ENCODE measurements at regions not wholly inside any gene's neighbourhood (a gene's known extent, or its start where the extent isn't known, plus 50 kb on each side); places are given as distances from the start of the nearest gene placed in this dataset.

DNA sequence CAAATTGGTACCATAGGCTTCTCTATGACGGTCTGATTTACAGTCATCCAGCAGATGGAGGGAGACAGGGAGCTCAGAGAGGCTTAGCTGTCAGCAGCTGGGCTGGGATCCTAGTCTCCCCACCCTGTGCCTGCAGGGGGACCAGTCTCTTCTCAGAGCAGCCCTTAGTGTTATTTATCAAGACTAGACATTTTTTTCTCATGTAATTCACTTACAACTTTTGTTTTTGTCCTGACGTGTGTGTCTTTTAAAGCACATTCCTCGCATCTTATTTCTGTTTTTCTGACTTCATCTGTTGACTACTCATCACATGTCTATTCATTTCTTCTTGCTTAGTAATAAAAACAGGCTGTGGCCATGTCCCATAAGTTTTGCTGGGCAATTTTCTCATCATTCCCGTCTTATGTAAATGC lies 116.1 kb downstream of the KLF13 start:
- DNase-seq (ENCODE audit: low spot score), result no peak
- Mint-ChIP-seq H3K27ac (peak overlapping the region; percentile 84), H3K9me3 (no peaks in the 10 kb centered on the region), H3K36me3 (ENCODE audit: low read depth) (peaks cover 3% of the 10 kb centered on the region), H3K4me1 (ENCODE audit: low read depth) (peaks cover 49% of the 10 kb centered on the region), H3K4me3 (no peak overlapping the region), H3K27me3 (ENCODE audit: insufficient read depth) (peaks cover 2% of the 10 kb centered on the region)
- intact Hi-C loops (cut with micrococcal nuclease), result no loop called here

DNA sequence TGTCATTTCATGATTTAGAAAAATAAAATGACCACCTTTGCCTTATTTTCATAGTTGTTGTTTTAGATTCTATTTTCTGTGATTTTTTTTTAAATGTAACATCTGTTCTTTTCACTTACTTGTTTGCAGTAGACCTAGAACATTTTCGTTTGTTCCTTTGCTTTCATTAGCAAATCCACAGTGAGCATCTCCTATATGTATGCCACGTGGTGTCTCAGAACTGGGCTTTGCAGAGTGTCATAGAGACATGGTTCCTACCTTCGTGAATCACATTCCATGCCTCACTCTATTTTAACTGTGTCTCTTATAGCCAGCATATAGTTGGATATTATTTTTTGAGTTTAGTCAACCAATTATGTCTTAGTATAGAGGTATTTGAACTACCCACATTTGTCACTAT lies 118.2 kb downstream of the KLF13 start:
- Mint-ChIP-seq H3K9me3 (no peaks in the 10 kb centered on the region), H3K4me1 (ENCODE audit: low read depth) (peaks cover 44% of the 10 kb centered on the region), H3K4me3 (no peak overlapping the region), H3K36me3 (ENCODE audit: low read depth) (peaks cover 6% of the 10 kb centered on the region), H3K27me3 (ENCODE audit: insufficient read depth) (peaks cover 2% of the 10 kb centered on the region), H3K27ac (peak overlapping the region; percentile 36)
- intact Hi-C loops (cut with micrococcal nuclease), result loop anchor here (1.0 kb wide), 1 partner anchor 11 kb away; no protein-coding TSS in a partner anchor
- DNase-seq (ENCODE audit: low spot score), result no peak

DNA sequence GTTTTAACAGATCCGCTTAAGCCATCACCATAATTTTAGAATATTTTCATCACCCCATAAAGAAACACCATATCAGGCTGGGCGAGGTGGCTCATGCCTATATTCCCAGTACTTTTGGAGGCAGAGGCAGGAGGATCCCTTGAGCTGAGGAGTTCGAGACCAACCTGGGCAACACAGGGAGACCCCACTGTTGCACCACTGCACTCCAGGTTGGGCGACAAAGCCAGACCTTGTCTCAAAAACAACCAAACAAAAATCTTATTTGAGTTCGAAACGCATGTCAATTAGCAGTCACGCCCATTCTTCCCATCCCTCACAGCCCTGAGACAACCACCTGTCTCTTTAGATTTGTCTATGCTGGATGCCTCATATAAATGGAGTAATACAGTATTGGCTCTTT lies 119.9 kb downstream of the KLF13 start:
- no peak for DNase-seq (ENCODE audit: low spot score)
- peaks cover 2% of the 10 kb centered on the region for H3K27me3 Mint-ChIP-seq (ENCODE audit: insufficient read depth)
- H3K27ac Mint-ChIP-seq, result no peak overlapping the region
- no peak overlapping the region for H3K4me3 Mint-ChIP-seq
- H3K9me3 Mint-ChIP-seq, result no peaks in the 10 kb centered on the region
- H3K4me1 Mint-ChIP-seq (ENCODE audit: low read depth), result peaks cover 39% of the 10 kb centered on the region
- intact Hi-C loops (cut with micrococcal nuclease), result no loop called here
- H3K36me3 Mint-ChIP-seq (ENCODE audit: low read depth), result peaks cover 6% of the 10 kb centered on the region

DNA sequence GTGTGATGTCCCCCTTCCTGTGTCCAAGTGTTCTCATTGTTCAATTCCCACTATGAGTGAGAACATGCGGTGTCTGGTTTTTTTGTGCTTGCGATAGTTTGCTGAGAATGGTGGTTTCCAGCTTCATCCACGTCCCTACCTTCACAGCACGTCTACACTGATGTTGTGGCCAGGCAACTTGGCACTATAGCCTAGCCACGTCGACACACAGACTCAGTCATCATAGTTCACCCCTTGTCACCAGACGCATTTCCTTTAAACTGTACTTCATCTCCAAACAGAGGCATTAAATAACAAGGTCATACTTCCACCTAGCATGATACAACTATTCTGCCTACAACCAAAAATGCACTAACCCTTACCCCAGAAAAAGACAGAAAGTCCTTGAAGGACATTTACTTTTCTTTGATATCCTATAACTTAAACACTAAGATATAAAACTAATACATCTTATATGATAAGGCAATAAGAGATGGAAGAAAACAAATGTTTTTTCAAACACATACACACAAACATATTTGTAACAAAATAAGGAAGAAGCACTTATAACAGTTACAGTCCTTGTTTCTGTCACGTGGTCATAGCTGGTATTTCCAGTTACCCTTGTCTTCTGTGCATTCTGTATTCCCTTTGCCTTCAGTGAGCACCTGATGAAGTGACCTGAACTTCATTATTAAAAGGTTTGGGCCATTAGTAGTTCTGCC lies 121.4 kb downstream of the KLF13 start:
- H3K9me3 Mint-ChIP-seq, result no peaks in the 10 kb centered on the region
- DNase-seq (ENCODE audit: low spot score), result no peak
- peaks cover 2% of the 10 kb centered on the region for H3K27me3 Mint-ChIP-seq (ENCODE audit: insufficient read depth)
- intact Hi-C loops (cut with micrococcal nuclease), result no loop called here
- H3K4me1 Mint-ChIP-seq (ENCODE audit: low read depth), result peaks cover 24% of the 10 kb centered on the region
- no peak overlapping the region for H3K4me3 Mint-ChIP-seq
- peak overlapping the region; percentile 8 for H3K27ac Mint-ChIP-seq
- peaks cover 6% of the 10 kb centered on the region for H3K36me3 Mint-ChIP-seq (ENCODE audit: low read depth)

DNA sequence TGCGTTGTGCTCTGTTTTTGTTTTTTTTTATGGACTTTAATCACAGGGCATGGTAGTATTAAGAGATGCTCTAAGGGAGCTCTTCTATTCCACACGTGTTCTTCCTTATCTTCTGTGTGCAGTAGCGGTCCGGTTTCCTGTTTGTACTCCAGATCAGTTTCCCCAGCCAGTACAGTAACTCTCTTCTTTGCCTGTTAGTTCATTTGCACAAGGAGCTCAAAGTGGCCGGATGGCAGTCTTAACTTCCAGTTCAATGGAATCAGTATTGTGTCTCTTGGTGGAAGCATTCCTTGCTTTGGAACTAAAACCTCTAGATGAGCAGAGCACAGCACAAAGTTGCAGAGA lies 122.0 kb downstream of the KLF13 start:
- Mint-ChIP-seq H3K27ac (peak overlapping the region; percentile 8), H3K36me3 (ENCODE audit: low read depth) (peaks cover 6% of the 10 kb centered on the region), H3K9me3 (no peaks in the 10 kb centered on the region), H3K4me1 (ENCODE audit: low read depth) (peaks cover 22% of the 10 kb centered on the region), H3K4me3 (peak overlapping the region; percentile 20), H3K27me3 (ENCODE audit: insufficient read depth) (peaks cover 2% of the 10 kb centered on the region)
- intact Hi-C loops (cut with micrococcal nuclease), result no loop called here
- no peak for DNase-seq (ENCODE audit: low spot score)

DNA sequence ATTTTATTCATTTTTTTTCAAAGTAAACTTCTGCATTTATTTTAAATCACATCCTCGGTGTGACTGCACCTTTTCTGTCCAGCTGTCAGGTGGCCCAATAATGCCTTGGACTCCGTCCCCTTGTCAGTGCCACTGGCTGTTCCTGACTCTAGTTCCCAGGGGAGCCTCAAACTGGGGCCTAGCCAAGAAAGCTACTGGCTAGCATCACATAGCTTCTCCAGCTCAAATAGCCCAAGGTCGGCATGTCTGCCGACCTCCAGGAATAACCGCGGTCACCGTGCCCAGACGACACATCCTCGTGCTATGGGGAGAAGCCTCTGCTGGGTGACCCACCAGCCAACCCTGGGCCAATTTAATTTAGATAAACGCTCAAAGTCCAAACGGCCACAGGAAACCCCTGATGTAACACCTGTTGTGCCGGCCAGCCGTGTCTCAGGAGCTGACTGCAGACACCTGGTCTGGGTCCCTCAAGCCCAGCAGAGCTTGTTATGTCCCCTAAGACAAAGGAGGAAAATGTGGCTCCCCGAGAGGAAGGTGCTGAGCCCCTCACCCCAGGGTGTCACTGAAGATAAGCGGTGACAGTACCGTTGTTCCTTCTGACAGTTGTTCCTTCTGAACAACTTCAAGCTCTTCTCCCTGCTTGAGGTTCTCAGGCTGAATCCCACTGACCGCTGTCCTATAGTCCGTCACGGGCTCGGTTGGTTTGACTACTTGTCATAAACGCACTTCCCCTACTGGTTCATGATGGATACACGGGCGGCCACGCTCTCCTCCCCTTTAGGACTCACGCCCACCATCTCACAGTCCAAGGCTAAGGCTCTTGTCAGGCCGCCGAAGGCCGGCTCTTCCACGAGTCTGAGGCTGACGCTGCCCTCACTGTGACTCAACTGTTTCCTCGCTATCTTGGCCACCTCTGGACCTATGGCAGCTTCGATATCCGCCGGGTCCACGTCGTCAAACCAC lies 126.2 kb downstream of the KLF13 start:
- no peak for DNase-seq (ENCODE audit: low spot score)
- no peaks in the 10 kb centered on the region for H3K27me3 Mint-ChIP-seq (ENCODE audit: insufficient read depth)
- H3K4me1 Mint-ChIP-seq (ENCODE audit: low read depth), result peaks cover 22% of the 10 kb centered on the region
- H3K9me3 Mint-ChIP-seq, result peaks cover 12% of the 10 kb centered on the region
- peaks cover 7% of the 10 kb centered on the region for H3K36me3 Mint-ChIP-seq (ENCODE audit: low read depth)
- no peak overlapping the region for H3K4me3 Mint-ChIP-seq
- intact Hi-C loops (cut with micrococcal nuclease), result no loop called here
- no peak overlapping the region for H3K27ac Mint-ChIP-seq

DNA sequence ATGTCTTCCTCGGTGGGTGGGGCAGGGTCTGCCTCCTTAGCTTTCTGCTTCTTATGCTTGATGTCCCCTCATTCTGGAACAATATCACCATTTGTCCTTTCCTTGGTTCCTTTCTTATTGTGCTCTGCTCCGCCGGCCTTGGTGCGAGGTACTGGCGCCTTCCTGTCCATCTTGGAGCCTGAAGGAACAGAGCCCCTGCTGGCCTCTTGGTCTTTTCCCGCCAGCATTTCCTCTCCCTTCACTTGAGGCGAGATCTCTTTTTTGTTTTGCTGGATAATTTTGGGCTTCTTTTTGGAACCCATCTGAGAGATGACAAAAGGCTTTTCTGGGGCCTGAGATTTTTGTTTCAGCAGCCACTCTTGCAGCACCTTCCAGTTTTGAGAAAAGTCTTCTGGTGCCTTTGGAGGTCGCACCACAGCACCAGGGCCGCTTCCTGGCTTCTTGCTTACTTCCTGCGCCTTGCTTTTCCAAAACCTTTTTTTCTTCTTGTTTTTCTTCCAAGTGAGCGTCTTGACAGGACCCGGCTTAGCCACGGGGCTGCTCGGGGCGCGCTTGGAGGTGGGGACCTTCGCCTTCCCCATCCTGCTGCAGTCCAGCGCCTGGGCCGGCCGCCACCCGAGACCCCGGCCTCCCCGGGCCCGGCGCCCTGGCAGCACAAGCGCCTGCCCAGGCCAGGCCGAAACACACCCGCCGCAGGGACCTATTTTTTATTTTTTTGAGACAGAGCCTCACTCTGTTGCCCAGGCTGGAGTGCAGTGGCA lies 127.1 kb downstream of the KLF13 start:
- peaks cover 19% of the 10 kb centered on the region for H3K4me1 Mint-ChIP-seq (ENCODE audit: low read depth)
- intact Hi-C loops (cut with micrococcal nuclease), result no loop called here
- H3K27ac Mint-ChIP-seq, result no peak overlapping the region
- DNase-seq (ENCODE audit: low spot score), result no peak
- peaks cover 12% of the 10 kb centered on the region for H3K9me3 Mint-ChIP-seq
- H3K27me3 Mint-ChIP-seq (ENCODE audit: insufficient read depth), result no peaks in the 10 kb centered on the region
- H3K4me3 Mint-ChIP-seq, result no peak overlapping the region
- peaks cover 4% of the 10 kb centered on the region for H3K36me3 Mint-ChIP-seq (ENCODE audit: low read depth)

DNA sequence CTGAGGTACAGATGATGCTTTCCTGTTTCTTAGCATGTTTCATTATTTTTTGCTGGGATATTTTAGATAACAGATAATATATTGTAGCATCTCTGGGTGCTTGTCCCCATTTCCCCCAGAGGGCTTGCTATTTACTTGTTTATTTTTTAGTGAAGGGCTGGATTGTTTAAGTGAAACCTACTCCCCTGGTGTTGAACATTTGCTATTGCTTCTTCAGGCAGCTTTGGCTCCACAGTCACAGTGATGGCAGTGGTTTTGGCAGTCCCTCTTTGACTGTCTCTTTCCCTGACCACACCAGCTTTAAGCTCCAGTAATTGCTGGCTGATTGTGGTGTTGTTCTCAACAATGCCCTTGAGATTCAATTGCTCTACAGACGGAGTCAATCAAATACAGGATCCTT lies 128.9 kb downstream of the KLF13 start:
- intact Hi-C loops (cut with micrococcal nuclease), result no loop called here
- peaks cover 27% of the 10 kb centered on the region for H3K4me1 Mint-ChIP-seq (ENCODE audit: low read depth)
- peaks cover 4% of the 10 kb centered on the region for H3K36me3 Mint-ChIP-seq (ENCODE audit: low read depth)
- no peak overlapping the region for H3K27ac Mint-ChIP-seq
- no peak for DNase-seq (ENCODE audit: low spot score)
- H3K27me3 Mint-ChIP-seq (ENCODE audit: insufficient read depth), result no peaks in the 10 kb centered on the region
- no peak overlapping the region for H3K4me3 Mint-ChIP-seq
- H3K9me3 Mint-ChIP-seq, result peaks cover 12% of the 10 kb centered on the region

DNA sequence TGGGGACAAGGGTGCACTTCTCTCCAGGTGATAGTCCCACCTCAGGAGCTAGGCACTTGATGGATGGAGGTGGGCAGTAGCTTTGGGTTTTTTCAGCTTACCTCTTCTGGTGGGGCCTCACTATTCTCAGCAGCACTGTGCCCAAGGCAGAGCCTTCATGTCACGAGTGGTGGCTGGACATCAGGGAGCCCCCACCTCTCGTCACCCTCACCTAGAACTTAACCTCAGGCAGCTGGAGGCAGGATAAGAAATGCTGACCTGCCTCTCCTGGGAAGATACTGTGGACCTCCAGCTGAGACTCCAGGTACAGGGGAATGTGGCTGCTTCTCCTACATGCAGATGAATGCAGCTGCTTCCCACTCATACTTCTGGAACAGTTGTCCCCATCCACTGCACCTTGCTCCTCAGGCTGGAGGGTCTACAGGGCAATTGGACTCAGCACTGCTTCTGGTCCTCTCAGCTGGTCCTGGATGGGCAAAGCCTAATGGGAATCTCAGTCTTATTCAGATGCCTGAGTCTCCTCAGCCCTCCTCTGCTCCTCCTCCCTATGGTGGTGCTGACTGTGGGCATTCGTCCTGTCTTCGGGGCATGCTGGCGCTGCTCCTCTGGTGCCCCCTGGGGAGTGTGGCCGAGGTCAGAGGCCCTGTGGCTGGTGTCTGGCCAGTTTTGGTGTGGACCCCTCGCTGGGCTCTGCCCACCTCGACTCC lies 129.9 kb downstream of the KLF13 start:
- DNase-seq (ENCODE audit: low spot score), result no peak

DNA sequence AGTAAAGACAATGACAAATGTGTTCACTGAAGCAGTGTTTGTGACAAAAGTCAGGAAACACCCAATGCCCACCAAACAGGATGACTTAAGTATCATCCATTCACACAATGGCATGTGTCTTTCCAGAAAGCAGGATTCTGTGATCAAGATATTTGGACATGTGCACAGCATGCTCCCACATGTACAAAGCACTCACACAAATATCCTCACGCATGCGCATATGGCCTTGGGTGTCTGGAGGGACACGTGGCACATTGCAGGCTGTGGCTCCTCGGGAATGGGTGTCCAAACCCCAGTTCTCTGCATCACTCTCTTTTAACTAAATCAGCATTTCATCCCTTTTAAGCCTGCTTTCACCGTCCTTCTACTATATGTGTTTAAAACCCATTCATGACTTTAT lies 130.5 kb downstream of the KLF13 start:
- peaks cover 34% of the 10 kb centered on the region for H3K4me1 Mint-ChIP-seq (ENCODE audit: low read depth)
- intact Hi-C loops (cut with micrococcal nuclease), result no loop called here

More for the DNA sequence above, 129.9 kb downstream of the KLF13 start:
- no peak overlapping the region for H3K4me3 Mint-ChIP-seq
- no peaks in the 10 kb centered on the region for H3K27me3 Mint-ChIP-seq (ENCODE audit: insufficient read depth)
- H3K9me3 Mint-ChIP-seq, result peaks cover 12% of the 10 kb centered on the region
- intact Hi-C loops (cut with micrococcal nuclease), result loop anchor here (1.0 kb wide), 1 partner anchor 12 kb away; no protein-coding TSS in a partner anchor
- peaks cover 34% of the 10 kb centered on the region for H3K4me1 Mint-ChIP-seq (ENCODE audit: low read depth)
- H3K27ac Mint-ChIP-seq, result no peak overlapping the region
- peaks cover 4% of the 10 kb centered on the region for H3K36me3 Mint-ChIP-seq (ENCODE audit: low read depth)

DNA sequence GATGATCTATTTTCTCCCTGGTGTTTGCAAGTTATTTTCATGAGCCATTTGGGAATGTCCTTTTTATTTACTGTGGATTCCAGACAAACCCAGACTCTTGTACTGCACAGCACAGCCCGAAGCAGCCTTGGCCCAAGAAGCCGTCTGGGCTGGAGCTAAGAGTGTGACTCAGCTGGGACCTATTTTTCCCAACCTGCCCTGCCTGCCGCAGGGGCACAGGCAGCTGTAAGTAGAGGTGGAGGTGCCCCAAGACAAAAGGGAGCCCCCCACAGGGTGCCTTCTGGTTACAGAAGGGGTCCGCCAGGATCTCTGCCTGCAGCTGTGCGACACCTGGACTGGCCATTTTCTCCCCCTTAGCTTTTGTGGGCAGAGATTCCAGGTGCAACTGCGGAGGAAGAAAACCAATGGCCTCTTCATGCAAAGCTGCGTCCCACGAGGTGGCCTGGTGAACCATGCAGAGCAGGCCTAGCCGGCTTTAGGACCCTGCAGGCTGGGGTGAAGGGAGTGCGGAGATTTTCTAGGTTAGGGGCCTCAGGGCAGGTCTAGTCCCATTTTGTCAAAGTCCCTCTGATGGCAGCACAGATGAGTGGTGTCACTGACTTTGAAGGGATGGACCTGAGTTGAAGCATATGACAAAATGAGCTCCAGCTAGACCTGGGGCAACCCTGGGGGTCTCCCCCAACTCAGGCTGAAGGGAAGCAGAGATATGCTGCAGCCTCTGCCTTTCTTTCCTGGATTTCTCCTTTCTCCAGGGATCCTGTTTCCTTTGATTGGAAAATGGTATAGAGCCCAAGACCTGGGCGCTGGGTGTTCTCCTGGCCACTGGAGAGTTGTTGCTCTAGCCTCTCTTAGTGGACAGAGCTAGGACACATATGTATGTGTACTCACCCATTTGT lies 131.2 kb downstream of the KLF13 start:
- no peak for DNase-seq (ENCODE audit: low spot score)
- H3K27me3 Mint-ChIP-seq (ENCODE audit: insufficient read depth), result no peaks in the 10 kb centered on the region
- H3K36me3 Mint-ChIP-seq (ENCODE audit: low read depth), result peaks cover 4% of the 10 kb centered on the region
- peaks cover 12% of the 10 kb centered on the region for H3K9me3 Mint-ChIP-seq
- peaks cover 34% of the 10 kb centered on the region for H3K4me1 Mint-ChIP-seq (ENCODE audit: low read depth)
- peak overlapping the region; percentile 86 for H3K27ac Mint-ChIP-seq
- no peak overlapping the region for H3K4me3 Mint-ChIP-seq
- intact Hi-C loops (cut with micrococcal nuclease), result no loop called here

More for the DNA sequence above, 130.5 kb downstream of the KLF13 start:
- no peak overlapping the region for H3K4me3 Mint-ChIP-seq
- peaks cover 12% of the 10 kb centered on the region for H3K9me3 Mint-ChIP-seq
- peaks cover 4% of the 10 kb centered on the region for H3K36me3 Mint-ChIP-seq (ENCODE audit: low read depth)
- DNase-seq (ENCODE audit: low spot score), result no peak
- H3K27me3 Mint-ChIP-seq (ENCODE audit: insufficient read depth), result no peaks in the 10 kb centered on the region
- H3K27ac Mint-ChIP-seq, result no peak overlapping the region

Measured in activated T-helper 1 cell treated with anti-CD3 and anti-CD28 coated beads, Interleukin-12 subunit alpha, Interleukin-12 subunit beta, Interleukin-2, Interleukin-4 antibody, amounts not matched to agents 30 ng/mL and 10 ng/mL and 1 ng/mL, durations not matched to agents 14 hours and 24 hours and 36 hours (primary cell).